PC-9 (cell line): ENCODE measurements at regions not wholly inside any gene's neighbourhood (a gene's known extent, or its start where the extent isn't known, plus 50 kb on each side); places are given as distances from the start of the nearest gene placed in this dataset.

Experiments
- BruUV-seq: library from RNA; stranded (reverse); fragments of 400-500 nt; replicated peaks from 2 replicates; lab custom pipeline; 2021; lab: Mats Ljungman, UMichigan
- CTCF ChIA-PET: fragments of 300-600 bp; sonication (Branson Sonifier 250); formaldehyde crosslinking; loops from one replicate; lab custom pipeline; 2022; ENCODE audit warnings: antibody characterized with exemption; lab: Charles Lee
- POLR2A ChIA-PET: fragments of 300-600 bp; sonication (Branson Sonifier 250); formaldehyde crosslinking; loops from one replicate; lab custom pipeline; 2022; ENCODE audit warnings: antibody characterized with exemption; ENCODE audit not compliant: unreplicated experiment; lab: Charles Lee
- DNase-seq, 2 experiments: peaks; one replicate each; pipeline versions ENCODE4 v3.0.0 to v3.0.0-alpha.2; 2015 to 2022; ENCODE audit warnings: mixed read lengths in 1 of 2
- H2AFZ ChIP-seq: fragments of 200-600 bp; sonication (generic); 2 replicates; pipeline ENCODE4 v1.8.1; 2017; ENCODE audit warnings: antibody characterized with exemption
- H3F3A ChIP-seq: fragments of 200-600 bp; sonication (generic); 2 replicates; pipeline ENCODE4 v1.8.1; 2017; ENCODE audit warnings: antibody characterized with exemption, mild to moderate bottlenecking, low read depth; ENCODE audit not compliant: insufficient read depth
- H3K27ac ChIP-seq: fragments of 200-600 bp; sonication (generic); 2 replicates; pipeline ENCODE4 v1.6.1; 2016; ENCODE audit warnings: mixed run types
- H3K27me3 ChIP-seq: fragments of 200-600 bp; sonication (generic); 2 replicates; pipeline ENCODE4 v1.6.1; 2016; ENCODE audit warnings: low read depth, mixed run types; ENCODE audit not compliant: insufficient read depth
- H3K36me3 ChIP-seq: fragments of 200-600 bp; sonication (generic); 2 replicates; pipeline ENCODE4 v1.6.1; 2016; ENCODE audit warnings: low read depth, mixed run types
- H3K4me1 ChIP-seq: fragments of 200-600 bp; sonication (generic); replicated peaks from 2 replicates; pipeline ENCODE4 v1.6.1; 2016; ENCODE audit warnings: mixed run types; ENCODE audit not compliant: insufficient read depth
- H3K4me2 ChIP-seq: fragments of 200-600 bp; sonication (generic); 2 replicates; pipeline ENCODE4 v1.6.1; 2017; ENCODE audit warnings: mixed run types
- H3K4me3 ChIP-seq: fragments of 200-600 bp; sonication (generic); 2 replicates; pipeline ENCODE4 v1.6.1; 2016; ENCODE audit warnings: mixed run types
- H3K79me2 ChIP-seq: fragments of 200-600 bp; sonication (generic); 2 replicates; pipeline ENCODE4 v1.6.1; 2017; ENCODE audit warnings: low read depth, mixed run types
- H3K9me2 ChIP-seq: fragments of 200-600 bp; sonication (generic); 2 replicates; pipeline ENCODE4 v1.8.1; 2017; ENCODE audit warnings: mild to moderate bottlenecking; ENCODE audit not compliant: insufficient read depth
- H3K9me3 ChIP-seq: fragments of 200-600 bp; sonication (generic); 2 replicates; pipeline ENCODE4 v1.8.1; 2016; ENCODE audit warnings: low read depth; ENCODE audit not compliant: insufficient read depth
- H4K20me1 ChIP-seq: fragments of 200-600 bp; sonication (generic); 2 replicates; pipeline ENCODE4 v1.8.1; 2017; ENCODE audit not compliant: insufficient read depth
- EZH2 ChIP-seq: fragments of 200-600 bp; sonication (generic); IDR thresholded peaks from 2 replicates; pipeline ENCODE4 v1.8.0; 2017; ENCODE audit warnings: antibody characterized with exemption, low read depth
- intact Hi-C: fragments of 100-400 bp; cut with micrococcal nuclease; formaldehyde crosslinking; loops from one replicate; pipeline ENCODE4 v1.10.0; 2022; ENCODE audit not compliant: unreplicated experiment
- TF ChIP-seq, protein P1 (sequence below): fragments of 200-600 bp; sonication (generic); conservative IDR thresholded peaks from 2 replicates; pipeline ENCODE4 v1.6.1; 2017; ENCODE audit warnings: mixed run types, antibody characterized with exemption, mild to moderate bottlenecking, moderate library complexity

GRCh38 chr6:135703007-135703406, 148.5 kb upstream of the PDE7B start:
- TF ChIP-seq, protein P1, sequence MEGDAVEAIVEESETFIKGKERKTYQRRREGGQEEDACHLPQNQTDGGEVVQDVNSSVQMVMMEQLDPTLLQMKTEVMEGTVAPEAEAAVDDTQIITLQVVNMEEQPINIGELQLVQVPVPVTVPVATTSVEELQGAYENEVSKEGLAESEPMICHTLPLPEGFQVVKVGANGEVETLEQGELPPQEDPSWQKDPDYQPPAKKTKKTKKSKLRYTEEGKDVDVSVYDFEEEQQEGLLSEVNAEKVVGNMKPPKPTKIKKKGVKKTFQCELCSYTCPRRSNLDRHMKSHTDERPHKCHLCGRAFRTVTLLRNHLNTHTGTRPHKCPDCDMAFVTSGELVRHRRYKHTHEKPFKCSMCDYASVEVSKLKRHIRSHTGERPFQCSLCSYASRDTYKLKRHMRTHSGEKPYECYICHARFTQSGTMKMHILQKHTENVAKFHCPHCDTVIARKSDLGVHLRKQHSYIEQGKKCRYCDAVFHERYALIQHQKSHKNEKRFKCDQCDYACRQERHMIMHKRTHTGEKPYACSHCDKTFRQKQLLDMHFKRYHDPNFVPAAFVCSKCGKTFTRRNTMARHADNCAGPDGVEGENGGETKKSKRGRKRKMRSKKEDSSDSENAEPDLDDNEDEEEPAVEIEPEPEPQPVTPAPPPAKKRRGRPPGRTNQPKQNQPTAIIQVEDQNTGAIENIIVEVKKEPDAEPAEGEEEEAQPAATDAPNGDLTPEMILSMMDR = no peak
- TF ChIP-seq EZH2 = no peak
- no peaks in the 10 kb centered on the region for H3K4me1 ChIP-seq
- DNase-seq = no peak
- POLR2A ChIA-PET = no interaction called here
- no peaks in the 10 kb centered on the region for H4K20me1 ChIP-seq
- CTCF ChIA-PET = no interaction called here
- BruUV-seq = no TSS peak
- no peaks in the 10 kb centered on the region for H3K27me3 ChIP-seq
- no peaks in the 10 kb centered on the region for H3K9me2 ChIP-seq
- no peak overlapping the region for H3K4me3 ChIP-seq
- H3K27ac ChIP-seq = no peak overlapping the region
- intact Hi-C loops = no loop called here
- no peak overlapping the region for H2AFZ ChIP-seq
- H3K9me3 ChIP-seq = no peaks in the 10 kb centered on the region
- H3K4me2 ChIP-seq = no peak overlapping the region
- H3K79me2 ChIP-seq = no peaks in the 10 kb centered on the region
- no peaks in the 10 kb centered on the region for H3F3A ChIP-seq
- H3K36me3 ChIP-seq = no peaks in the 10 kb centered on the region

DNA sequence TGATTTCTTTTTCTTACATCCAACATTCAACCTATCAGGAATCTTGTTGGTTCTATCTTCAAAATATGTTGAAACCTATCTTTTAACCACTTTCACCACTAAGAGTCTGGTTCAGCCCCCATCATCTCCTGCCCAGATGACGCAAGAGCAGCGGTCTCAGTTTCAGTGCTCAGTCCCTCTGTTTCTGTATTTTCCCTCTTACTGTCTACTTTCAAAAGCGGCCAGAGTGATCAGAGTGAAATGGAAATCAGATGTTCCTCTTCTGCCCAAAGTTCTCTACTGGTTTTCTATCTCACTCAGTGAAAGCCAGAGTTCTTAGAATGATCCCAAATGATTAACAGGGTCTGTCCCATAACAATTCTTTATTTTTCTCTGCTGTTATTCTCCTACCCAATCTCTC, 147.9 kb upstream of the PDE7B start:
- Histone ChIP-seq H3K4me2 (no peak overlapping the region), H3K4me3 (no peak overlapping the region), H2AFZ (no peak overlapping the region), H3K4me1 (no peaks in the 10 kb centered on the region), H3K9me2 (no peaks in the 10 kb centered on the region), H3F3A (no peaks in the 10 kb centered on the region), H3K27me3 (no peaks in the 10 kb centered on the region), H3K36me3 (no peaks in the 10 kb centered on the region), H4K20me1 (no peaks in the 10 kb centered on the region), H3K79me2 (no peaks in the 10 kb centered on the region), H3K27ac (no peak overlapping the region), H3K9me3 (no peaks in the 10 kb centered on the region)
- POLR2A ChIA-PET = no interaction called here
- TF ChIP-seq, protein P1 = no peak
- no peak for TF ChIP-seq EZH2
- no TSS peak for BruUV-seq
- CTCF ChIA-PET = no interaction called here
- DNase-seq = no peak
- intact Hi-C loops = no loop called here

GRCh38 chr6:135707426-135707825, 144.1 kb upstream of the PDE7B start:
- Histone ChIP-seq H3K79me2 (no peaks in the 10 kb centered on the region), H3K27ac (no peak overlapping the region), H2AFZ (no peak overlapping the region), H3K4me1 (no peaks in the 10 kb centered on the region), H4K20me1 (no peaks in the 10 kb centered on the region), H3K4me3 (no peak overlapping the region), H3F3A (no peaks in the 10 kb centered on the region), H3K9me2 (no peaks in the 10 kb centered on the region), H3K9me3 (no peaks in the 10 kb centered on the region), H3K4me2 (no peak overlapping the region), H3K36me3 (no peaks in the 10 kb centered on the region), H3K27me3 (no peaks in the 10 kb centered on the region)
- DNase-seq = no peak
- ChIA-PET POLR2A (no interaction called here), CTCF (no interaction called here)
- TF ChIP-seq EZH2 = no peak
- TF ChIP-seq, protein P1 = no peak
- intact Hi-C loops = no loop called here
- BruUV-seq = no TSS peak
